Hindlimb muscle (tissue), 1 donor: ENCODE measurements at regions not wholly inside any gene's neighbourhood (a gene's known extent, or its start where the extent isn't known, plus 50 kb on each side); places are given as distances from the start of the nearest gene placed in this dataset.
A peak's percentile ranks its signal among the peaks of the same experiment; 100 is the strongest.
"Not testable (repeated sequence)": the region's sequence is repeated elsewhere in the genome, so short reads cannot be mapped to it uniquely, and the experiment has no call there.

Experiments
- DNase-seq: peaks from one replicate; pipeline ENCODE4 v3.0.0-alpha.2; 2013

DNA sequence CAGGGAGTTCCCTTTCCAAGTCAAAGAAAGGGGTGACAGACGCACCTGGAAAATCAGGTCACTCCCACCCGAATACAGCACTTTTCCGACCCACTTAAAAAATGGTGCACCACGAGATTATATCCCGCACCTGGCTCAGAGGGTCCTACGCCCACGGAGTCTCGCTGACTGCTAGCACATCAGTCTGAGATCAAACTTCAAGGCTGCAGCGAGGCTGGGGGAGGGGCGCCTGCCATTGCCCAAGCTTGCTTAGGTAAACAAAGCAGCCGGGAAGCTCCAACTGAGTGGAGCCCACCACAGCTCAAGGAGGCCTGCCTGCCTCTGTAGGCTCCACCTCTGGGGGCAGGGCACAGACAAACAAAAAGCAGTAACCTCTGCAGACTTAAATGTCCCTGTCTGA lies 277.8 kb upstream of the ARHGAP42 start:
- DNase-seq = not testable (repeated sequence)

DNA sequence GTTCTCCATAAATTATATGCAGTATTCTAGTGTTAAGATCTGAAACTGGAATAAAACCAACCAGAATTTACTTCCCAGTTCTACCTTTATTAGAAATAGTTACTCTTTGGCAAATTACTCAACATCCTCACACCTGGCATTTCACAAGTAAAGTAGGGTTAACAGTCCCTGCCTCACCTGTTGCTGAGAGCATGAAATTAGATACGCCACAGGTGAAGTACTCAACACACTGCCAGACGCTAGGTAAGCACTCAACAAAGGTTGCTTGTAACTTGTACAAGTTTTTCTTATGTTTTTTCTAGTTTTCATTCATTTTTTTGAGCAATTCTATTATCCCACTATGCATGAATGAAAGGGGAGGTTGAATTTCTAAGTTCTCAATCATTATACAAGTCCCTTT lies 267.6 kb upstream of the ARHGAP42 start:
- no peak for DNase-seq

DNA sequence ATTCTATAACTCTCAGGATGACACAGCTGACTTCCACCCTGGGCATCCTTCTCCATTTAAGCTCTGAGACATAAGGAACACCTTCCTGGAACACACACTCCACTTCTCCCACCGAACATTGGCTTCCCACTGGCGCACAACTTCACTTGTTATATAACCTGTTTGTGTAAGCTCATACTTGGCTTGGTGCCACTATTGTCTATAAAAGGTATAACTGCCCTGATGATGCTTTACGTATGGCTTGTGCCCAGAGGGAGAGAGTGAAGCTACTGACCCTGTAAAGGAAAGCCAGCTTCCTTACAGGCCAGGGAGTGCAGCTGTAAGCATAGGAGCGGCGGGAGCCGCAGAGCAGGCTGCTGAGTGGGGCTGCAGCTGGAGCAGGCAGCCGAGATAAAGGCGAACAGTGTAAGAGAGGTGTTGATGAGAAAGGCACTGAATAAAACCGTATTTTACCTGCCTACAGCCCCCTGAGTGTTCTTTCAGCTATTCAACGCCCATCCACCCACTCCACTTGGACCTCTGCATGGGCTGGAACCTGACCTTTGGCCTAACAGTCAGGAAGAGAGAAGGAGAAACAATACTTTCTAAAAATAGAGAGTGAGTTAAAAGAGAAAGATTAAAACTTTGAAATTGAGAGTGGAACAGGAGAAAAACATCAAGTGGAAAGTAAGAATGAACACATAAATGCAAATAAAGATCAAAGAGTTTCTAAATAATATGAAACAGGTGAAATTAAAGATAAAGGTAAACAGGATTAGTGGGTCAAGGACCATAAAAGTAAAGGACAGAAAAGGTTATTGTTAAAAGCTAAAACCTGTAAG lies 252.1 kb upstream of the ARHGAP42 start:
- no peak for DNase-seq

DNA sequence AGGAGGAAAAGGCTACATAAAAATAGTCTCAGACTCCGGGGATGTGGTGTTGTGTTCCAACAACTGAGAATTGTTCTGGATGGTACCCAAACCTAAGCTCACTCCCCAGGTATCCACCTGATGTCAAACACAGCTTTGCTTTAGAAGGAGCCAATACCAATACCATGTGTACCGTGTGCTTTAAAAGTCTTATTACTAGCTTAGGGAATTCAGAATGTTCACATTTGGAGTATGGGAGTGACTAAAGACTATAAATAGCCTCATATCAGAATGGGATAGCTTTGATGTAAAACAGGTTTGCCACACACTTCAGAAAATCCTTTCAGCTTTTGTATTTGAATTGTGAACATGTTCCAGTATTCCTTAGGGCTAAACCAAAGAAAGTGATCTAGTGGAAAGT lies 248.7 kb upstream of the ARHGAP42 start:
- no peak for DNase-seq

DNA sequence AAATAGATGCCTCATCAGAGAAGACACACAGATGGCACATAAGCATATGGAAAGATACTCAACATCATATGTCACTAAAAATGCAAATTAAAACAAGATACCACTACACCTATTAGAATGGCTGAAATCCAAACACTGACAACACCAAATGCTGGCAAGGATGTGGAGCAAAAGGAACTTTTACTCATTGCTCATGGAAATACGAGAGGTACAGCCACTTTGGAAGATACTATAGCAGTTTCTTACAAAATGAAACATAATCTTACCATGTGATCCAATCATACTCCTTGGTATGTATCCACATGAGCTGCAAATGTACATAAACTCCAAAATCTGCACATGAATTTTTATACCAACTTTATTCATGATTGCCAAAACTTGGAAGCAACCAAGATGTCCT lies 246.0 kb upstream of the ARHGAP42 start:
- DNase-seq = no peak

DNA sequence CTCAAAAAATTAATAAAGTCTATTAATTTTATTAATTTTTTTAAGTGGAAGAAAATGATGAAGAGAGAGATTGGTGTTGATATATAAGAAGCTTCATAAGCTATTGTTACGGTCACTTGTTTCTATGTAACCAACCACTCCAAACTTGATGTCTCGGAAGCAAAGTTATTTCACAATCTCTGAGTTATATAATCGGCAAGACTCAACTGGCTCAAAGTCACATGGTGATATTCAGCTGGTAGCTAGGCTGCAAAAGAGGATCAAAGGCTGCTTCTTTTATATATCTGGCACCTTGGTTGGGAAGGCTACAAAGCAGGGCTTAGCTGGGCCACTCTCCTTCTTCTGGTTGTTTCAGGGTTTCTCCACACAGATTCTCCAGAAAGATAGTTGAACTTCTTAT lies 245.1 kb upstream of the ARHGAP42 start:
- no peak for DNase-seq

DNA sequence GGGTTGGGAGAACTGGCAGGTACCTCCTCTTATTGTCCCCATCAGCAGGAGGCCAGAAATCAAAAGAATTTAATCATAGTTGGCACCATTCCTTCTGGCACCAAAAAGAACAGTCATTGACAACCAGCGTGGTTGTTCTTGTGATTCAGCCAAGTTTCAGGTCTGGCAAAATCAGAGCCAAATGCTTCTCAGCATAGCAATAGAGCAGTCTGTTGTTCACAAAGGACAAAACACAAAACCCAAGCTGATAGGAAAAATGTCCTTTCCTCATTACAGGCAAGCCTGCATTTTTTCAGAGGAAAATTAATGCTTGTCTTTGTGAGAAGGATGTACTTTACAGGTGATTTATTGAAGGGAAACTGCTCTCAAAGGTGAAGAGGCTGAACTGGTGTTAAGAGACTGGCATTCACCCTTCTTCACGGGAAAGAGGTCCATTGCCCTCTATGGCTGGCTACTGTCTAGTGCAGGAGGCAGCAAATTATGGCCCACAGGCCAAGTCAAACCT lies 241.8 kb upstream of the ARHGAP42 start:
- DNase-seq = no peak

DNA sequence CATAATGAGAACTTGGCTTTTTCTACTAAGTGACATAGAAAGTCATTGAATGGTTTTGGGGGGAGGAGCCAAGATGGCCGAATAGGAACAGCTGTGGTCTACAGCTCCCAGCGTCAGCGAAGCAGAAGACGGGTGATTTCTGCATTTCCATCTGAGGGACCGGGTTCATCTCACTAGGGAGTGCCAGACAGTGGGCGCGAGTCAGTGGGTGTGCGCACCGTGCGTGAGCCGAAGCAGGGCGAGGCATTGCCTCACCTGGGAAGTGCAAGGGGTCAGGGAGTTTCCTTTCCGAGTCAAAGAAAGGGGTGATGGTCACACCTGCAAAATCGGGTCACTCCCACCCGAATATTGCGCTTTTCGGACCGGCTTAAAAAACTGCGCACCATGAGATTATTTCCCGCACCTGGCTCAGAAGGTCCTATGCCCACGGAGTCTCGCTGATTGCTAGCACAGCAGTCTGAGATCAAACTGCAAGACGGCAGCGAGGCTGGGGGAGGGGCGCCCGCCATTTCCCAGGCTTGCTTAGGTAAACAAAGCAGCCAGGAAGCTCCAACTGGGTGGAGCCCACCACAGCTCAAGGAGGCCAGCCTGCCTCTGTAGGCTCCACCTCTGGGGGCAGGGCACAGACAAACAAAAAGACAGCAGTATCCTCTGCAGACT lies 235.2 kb upstream of the ARHGAP42 start:
- not testable (repeated sequence) for DNase-seq

DNA sequence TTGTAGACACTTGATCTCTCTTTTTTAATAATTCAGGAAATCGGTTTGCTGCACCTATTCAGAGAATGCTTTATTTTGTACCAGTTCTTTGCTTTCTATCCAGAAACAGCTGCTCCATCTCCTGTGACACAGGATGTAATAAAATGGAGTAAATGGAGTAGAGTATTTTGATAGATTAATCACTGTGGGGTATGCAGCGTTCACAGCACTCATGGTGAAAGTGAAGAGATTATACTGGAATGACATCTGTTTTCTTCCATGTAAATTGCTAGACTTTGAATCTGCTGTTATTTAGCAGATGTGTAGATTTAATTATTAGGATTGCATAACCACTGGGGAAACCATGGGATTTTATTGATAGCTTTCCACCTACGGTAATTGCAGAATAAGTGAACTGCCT lies 227.3 kb upstream of the ARHGAP42 start:
- no peak for DNase-seq

DNA sequence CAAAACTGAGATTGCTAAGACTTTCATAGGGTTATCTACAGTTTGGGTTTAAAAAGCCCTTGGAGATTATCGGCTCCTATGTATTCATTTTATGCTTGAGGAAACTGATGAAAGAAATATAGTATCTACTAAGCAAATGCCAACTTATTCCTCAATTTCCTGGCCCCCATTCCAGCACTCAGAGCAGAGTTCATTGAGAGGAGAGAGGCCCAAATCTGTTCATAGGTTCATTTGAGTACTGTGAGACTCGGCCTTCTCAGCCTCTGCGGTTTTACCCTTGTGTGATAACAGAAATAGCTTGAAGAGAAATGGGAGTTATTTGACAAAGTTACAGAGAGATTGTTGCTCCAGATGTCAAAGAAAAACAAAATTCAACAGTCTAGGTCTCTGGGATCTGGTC lies 226.7 kb upstream of the ARHGAP42 start:
- DNase-seq = no peak

DNA sequence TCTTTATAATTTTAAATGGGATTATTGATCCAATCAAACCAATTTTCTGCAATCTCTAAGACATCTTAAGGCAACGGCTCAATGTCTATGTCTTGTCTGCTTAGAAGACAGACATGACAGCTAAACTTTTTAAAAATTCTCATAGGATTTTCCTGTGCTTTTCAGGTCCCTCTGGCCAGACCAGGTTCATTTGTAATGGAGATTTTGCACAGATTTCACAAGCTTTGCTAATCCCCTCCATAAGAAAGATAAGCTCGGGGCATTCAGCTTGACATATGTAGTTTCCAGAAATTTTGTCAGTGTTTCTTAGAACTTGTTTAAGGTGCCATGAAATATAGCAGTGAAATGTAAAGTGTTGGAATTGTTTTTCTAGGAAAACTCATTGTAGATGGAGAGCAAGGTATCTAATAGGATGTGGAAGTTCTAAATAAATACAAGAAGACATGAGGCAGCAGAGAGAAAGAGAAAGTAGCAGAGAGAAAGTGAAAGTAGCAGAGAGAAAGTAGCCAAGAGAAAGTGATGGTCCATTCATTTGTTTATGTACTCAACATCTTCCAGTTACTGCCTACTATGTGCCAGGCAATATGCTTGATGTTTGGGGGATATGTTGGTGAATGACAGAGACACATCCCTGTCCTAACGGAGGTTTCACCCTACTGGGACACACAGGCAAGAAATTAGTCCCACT lies 219.1 kb upstream of the ARHGAP42 start:
- DNase-seq = no peak

DNA sequence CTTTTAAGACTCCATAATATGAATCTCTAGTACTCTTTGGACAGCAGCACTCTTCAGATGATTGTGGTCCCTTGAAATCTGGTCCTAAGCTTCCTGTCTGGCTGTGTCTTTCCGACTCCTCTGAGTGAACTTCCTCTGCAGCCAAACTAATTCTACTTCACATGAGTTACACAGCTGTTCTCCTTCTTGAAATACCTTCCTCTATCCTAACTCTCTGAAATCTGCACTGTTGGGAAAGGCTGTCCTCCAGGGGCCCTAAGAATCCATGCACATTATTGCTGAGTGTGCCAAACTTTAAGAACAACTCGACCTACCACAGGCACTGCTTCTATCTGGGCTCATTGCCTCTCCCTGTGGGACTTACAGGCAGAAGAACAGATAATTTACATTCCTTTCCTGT lies 217.3 kb upstream of the ARHGAP42 start:
- DNase-seq = peak; percentile 55

DNA sequence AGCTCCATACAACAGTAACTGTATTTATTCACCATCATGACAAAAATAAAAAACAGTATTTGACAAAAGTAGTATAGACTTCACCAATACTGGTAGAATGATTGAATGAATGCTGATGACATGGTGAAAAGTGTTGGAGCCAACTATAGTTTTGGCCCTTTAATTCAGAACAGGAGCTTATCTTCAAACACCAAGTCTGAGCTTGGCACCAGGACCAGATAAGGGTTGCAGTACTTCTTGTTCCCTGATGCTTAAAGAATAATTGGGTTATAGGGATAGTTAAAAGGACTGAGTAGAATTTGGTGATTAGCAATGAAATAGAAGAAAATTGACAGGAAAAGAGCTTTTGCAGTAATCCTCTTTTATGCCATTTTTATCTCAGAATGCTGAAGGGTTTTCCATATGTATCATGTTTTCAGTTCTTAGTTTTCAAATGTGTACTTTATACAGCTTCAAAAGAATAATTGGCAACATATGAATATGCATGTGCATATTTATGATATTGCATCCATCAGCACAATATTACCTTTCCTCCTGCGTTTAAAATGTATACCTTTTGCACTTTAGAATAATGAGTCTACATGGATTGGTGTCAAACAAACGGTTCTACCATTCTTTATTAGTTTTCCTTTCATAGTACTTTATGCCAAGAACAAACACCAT lies 214.2 kb upstream of the ARHGAP42 start:
- DNase-seq = no peak

DNA sequence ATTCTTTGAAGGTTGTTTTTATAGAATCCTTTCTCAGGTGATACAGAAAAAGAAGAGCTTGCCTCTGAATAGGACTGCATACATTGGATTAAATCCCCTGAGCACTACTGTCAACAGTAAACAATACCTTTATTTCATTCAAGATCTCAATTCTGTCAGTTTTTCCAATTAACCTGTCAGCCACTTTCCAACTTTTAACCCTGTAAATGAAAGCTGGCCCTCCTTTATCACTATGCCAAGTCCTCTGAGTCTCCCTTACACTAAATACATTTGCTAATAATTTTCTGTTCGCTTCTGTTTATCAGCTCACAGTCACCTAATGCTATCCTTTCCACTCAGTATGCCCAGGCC lies 213.7 kb upstream of the ARHGAP42 start:
- no peak for DNase-seq

DNA sequence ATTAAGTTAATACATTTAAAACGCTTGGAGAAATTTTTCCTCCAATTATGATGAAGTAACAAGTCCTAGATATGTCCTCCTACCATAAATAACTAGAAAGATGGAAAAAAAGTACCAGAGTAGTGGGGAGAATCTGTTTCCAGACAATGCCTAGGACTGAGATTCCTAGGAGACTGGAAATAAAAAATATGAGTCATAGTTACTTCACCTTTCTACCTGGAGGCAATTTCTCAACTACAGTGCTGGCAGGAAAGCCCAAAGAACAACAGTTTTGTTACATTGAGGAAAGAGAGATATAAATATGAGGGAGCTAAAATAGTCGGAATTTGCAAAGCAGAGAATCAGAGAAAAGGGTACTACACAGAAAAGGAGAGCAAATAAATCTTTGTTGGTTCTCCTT lies 202.1 kb upstream of the ARHGAP42 start:
- no peak for DNase-seq

DNA sequence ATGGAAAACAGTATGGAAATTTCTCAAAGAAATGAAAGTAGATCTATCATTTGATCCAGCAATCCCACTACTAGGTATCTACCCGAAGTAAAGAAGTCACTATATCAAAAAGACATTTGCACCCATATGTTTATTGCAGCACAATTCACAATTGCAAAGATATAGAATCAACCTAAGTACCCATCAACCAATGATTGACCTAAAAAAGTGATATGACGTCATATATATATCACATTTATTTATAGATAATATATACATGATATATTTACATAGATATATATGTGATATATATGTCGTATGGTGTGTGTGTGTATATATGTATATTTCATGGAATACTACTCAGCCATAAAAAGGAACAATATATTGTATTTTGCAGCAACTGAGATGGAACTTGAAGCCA lies 188.3 kb upstream of the ARHGAP42 start:
- no peak for DNase-seq

DNA sequence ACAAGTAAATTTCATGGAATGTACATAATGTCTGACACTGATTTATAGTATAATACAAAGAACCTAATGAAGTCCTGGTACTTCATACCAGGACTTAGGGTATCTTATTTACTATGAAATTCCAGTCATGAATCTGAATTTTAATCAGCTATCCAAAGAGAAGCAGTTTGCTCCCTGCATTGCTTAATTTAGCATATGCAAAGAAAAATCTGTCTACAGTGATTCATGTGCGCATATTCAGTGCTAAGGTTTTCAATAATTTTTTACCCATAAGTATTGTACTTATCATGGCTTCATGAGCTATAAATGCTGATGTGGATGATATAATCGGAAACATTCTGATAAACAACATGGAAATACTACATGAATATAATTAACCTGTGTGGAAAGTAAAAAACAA lies 185.6 kb upstream of the ARHGAP42 start:
- DNase-seq = no peak

DNA sequence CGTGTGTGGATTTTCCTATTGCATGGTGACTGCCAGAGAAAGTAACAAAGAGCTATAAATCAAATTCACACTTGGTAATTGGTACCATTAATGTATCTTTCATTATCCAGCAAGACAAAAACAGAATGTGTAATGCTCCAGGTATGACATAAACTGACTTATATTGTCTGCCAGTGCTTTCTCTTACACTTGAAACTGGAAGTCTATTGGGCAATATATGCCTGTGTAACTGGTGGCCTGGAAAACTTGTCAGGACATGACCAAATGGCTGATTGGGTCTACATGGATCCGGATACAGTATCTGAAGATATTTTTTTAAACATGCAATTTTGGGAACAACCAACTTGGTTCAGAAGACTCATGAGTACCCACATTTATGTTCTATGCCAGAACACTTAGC lies 174.6 kb upstream of the ARHGAP42 start:
- no peak for DNase-seq

DNA sequence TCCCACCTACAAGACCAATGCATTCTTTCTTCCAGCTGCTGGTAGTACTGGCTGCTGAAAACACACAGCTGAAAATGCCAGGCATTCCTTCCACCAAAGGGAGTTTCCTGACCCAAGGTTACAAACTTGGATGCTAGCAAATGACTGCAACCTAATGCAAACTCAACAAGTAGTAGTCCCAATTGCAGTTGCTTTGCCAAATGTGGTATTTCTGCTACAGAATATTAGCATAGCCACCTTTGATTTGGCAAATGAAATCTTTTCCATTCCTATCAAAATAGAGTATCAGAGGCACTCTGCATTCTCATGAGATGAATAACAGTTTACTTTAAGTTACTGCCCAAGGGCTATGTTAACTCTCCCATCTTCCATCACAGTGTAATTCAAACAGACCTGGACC lies 172.0 kb upstream of the ARHGAP42 start:
- peak; percentile 6 for DNase-seq

DNA sequence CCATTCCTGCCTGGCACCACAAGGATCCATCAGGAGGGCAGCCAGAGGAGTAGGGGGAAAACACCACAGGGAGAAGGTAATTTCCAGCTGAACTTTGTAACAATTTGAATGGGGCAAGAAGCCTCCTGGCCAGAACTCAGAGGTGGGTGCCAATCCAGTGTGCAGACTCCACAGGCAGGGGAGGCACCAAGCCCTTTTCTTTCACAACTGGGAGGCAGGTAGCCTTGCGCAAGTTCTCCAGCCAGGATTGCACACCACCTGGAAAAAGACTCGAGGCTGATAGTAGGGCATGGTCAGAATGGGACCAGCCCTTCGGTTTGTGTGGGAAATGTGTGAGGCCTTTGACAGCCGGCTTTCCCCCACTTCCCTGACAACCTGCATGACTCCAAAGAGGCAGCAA lies 161.9 kb upstream of the ARHGAP42 start:
- DNase-seq = no peak

DNA sequence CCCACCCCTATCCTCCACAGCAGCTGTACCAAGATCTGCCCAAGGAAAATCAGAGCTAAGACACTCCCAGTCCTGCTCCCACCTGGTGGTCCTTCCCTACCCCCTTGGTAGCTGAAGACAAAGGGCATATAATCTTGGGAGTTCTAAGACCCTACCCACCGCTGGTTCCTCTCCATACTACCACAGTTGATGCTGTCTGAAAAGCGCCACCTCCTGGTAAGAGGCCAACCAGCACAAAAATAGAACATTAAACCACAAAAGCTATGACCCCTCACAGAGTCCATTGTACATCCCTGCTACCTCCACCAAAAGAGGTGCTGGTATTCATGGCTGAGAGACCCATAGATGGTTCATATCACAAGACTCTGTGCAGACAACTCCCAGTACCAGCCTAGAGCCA lies 161.5 kb upstream of the ARHGAP42 start:
- DNase-seq = no peak

DNA sequence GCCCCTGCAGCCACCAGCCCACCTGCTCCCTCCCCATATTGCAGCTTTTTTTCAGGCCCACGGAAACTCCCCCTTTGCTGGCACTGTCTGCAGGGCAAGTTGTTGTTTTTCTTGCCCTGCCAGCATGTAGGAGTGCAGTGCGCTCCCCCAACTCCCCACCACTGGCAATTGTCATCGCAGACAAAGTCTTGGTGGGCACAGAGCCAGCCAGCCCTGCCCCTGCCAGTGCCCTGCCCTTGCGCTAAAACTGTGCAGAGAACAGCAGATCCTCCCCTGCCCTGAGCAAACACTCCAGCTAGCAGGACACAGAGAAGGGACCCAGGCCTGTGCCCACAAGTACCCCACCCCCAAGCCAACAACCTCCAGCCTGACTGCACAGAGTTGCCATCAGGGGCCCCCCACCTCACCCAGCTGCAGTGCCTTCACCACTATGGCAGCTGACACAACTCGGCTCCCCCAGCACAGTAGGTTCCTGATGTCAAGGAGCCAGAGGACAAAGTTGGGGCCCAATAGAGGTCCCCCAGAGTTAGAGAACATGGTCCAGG lies 158.1 kb upstream of the ARHGAP42 start:
- DNase-seq = no peak

DNA sequence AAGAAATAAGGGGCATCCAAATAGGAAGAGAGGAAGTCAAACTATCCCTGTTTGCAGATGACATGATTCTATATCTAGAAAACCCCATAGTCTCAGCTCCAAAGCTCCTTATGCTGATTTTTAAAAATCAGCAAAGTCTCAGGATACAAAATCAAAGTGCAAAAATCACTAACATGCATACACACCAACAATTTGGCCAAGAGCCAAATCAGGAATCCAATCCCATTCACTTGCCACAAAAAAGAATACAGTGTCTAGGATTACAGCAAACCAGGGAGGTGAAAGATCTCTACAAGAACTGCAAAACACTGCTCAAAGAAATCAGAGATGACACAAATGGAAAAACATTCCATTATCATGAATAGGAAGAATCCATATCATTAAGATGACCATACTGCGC lies 155.8 kb upstream of the ARHGAP42 start:
- not testable (repeated sequence) for DNase-seq
